Stimulated activated CD8-positive, alpha-beta memory T cell treated with anti-CD3 and anti-CD28 coated beads, Interleukin-4, amount 100 ng/mL, for 1 hour (primary cell): ENCODE measurements at regions not wholly inside any gene's neighbourhood (a gene's known extent, or its start where the extent isn't known, plus 50 kb on each side); places are given as distances from the start of the nearest gene placed in this dataset.
"Not testable (repeated sequence)": the region's sequence is repeated elsewhere in the genome, so short reads cannot be mapped to it uniquely, and the experiment has no call there.

Source experiments
- DNase-seq, 2 donors: peaks; one replicate each; pipeline ENCODE4 v3.0.0-alpha.2; 2020; ENCODE audit warnings: low read depth in 2 of 2, low spot score in 1 of 2

DNA sequence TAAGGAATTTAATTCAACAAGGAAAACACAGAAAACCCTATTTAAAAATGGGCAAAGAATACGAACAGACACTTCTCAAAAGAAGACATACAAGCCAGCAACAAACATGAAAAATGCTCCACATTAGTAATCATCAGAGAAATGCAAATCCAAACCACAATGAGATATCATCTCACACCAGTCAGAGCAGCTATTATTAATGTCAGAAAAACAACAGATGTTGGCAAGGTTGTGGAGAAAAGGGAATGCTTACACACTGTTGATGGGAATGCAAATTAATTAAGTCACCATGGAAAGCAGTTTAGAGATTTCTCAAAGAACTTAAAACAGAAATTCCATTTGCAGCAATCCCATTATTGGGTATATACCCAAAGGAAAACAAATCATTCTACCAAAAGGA, 55.2 kb downstream of the GCC1 start:
- DNase-seq: no peak

DNA sequence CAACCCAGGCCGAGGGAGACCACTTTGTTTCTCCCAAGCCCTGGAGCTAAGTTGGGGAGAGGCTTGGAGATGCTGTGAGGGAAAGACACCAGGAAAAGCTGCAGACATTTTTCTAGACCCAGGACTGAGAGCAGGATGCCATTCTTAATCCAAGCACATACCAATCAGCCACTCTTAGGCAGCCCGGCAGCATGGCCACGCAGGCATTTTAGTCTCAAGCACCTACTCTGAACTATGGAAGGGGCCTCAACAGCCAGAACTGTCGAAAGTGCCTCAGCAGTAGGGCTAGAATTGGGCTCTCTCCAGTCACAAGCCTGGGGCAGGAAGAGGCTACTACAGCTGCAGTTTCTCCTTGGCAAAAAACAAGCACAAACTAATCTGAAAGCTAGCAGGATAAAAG, 57.8 kb downstream of the GCC1 start:
- DNase-seq: no peak

DNA sequence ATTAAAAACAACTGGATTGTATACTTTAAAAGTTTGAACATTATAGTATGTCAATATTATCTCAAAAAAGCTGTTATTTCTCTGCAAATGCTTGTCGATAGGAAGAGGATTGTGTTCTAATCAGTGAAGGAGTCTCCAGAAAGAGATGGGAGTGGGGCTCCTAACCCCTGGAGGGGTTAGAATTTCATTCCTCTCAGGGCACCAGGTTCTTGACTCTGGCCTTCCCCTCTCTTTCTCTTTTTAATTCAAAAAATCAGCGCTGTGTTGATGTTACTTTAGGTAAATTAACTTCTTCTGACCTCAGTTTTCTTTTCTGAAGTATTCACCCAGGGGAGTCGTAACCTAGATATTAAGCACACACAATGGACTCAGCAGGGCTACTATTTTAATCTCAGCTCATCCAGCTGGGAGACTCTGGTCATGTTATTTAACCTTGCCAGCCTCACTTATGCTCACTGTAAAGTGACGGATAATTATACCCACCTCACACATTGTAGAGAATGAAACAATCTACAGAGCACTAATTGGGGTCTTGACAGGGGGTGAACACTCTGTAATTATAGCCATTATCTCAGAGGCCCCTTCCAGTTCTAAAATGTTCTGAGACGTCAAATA, 59.4 kb downstream of the GCC1 start:
- no peak for DNase-seq

DNA sequence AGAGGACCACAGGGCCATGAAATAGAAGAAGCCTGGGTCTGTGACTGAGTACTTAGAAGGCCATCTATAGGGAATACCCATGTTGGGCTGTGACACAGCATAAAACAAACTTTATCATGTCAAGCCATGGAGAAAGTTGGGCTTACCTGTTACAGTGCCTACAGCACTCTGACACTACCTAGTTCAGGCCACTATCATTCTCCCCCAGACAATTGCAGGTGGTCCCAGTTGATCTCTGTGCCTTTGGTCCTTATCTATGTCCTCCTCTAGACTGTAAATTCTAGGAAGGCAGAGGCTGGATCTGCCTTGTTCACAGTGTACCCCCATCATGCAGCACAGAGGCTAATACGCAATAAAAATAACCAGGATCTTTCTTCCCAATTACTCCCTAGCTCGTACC, 69.1 kb downstream of the GCC1 start:
- DNase-seq: no peak

DNA sequence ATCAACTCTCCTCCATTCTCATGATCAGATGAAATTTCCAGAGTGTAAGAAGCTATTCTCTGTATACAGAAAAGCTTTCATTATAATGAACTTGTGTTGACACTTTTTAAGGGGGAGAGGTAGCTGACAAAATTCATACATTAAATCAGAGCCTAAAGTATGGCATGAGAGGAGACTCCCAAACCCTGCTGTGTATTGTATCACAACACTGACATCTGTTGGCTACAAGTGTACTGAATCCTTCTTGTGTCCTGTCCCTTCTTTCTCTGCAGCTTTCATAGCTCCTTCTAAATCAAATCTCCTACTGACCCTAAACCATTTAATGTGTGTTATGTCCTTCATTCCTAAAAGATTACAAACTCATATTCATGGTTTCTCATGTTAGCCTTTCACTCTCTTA, 70.9 kb downstream of the GCC1 start:
- DNase-seq: no peak

DNA sequence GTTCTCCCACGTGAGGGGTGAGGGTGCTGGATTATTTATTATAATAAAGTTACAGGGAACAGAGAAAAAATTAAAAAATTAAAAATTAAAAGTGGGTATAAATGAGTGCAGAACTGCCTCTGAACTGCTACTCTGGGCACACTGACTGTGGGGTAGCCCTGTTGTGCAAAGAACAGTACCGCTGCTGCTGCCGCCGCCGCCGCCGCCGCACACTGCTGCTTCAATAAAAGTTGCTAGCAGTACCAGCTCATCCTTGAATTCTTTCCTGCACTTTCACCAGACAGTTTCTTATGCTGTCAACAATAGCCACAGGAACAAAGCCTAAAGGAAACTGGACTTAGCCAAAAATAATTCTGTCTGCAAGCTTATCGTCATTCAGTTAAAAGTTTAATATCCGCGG, 72.1 kb downstream of the GCC1 start:
- DNase-seq: no peak

DNA sequence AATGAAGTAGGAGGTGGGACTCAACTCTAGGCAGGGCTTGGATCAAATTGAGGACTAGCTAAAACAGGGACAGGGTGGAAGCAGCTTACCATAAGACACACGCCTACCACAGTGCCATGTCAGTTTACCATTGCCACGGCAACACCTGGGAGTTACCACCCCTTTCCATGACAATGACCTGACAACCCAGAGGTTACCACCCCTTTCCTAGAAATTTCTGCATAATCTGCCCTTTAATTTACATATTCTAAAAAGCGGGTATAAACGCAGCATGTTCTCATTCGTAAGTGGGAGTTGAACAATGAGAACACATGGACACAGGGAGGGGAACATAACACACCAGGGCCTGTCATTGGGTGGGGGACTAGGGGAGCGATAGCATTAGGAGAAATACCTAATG, 72.7 kb downstream of the GCC1 start:
- DNase-seq: no peak

DNA sequence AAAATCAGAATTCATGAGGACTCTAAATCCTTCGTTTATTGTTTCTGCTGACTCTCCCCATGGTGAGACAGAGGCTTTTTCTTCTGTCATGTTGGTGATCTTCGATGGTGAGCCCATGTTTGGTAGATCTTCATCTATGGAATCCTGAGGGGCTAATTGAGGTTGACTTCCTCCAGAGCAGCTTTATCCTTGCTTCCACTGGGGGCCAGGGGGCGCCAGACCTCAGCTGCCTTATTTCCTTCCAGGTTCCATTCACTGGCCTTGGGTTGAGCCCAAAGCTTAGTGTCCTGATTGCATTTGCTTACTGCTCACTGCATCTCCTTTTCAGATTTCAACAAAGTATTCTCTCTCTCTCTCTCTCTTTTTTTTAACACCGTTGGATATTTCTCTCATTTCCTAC, 80.7 kb downstream of the GCC1 start:
- no peak for DNase-seq

DNA sequence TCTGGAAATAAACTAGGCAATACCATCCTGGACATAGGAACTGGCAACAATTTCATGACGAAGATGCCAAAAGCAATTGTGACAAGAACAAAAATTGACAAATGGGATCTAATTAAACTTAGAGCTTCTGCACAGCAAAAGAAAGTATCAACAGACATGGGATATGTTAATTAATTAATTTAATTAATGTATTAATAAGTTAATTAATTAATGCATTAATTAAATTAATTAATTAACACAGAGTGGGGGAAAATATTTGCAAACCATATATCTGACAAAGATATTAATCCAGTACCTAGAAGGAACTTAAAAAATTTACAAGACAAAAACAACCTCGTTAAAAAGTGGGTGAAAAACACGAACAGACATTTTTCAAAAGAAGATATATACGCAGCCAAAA, 83.6 kb downstream of the GCC1 start:
- no peak for DNase-seq

DNA sequence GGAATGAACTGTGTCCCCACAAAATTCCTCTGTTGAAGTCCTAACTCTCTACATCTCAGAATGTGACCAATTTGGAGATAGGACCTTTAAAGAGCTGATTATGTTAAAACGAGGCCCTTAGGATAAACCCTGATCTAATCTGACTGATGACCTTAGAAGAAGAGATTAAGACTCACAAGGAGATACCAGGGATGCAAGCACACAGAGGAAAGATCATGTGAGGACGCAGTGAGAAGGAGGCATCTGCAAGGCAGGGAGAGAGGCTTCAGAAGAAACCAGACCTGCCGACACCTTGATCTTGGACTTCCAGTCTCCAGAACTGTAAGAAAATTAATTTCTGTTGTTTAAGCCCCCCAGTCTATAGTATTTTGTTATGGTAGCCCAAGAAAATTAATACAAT, 94.9 kb upstream of the ZNF800 start:
- DNase-seq: no peak

DNA sequence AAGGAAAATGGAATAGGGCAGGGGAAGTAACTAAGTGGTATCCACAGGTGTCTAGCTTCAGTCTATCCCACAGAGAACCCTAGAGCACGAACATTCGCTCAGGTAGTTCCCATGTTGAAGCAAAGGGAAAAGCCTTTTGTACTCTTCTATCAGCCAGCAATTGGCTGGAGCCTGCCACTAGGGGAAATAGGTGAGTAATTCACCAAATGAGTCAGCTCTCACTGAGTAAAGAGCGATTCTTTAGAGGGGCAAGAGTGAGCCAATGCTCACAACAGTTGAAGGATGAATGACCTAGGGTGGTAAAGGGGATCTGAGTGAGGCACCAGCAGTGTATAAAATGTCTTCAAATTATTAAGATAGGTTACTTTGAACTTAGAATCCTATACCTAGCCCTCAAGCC, 94.1 kb upstream of the ZNF800 start:
- DNase-seq: no peak

DNA sequence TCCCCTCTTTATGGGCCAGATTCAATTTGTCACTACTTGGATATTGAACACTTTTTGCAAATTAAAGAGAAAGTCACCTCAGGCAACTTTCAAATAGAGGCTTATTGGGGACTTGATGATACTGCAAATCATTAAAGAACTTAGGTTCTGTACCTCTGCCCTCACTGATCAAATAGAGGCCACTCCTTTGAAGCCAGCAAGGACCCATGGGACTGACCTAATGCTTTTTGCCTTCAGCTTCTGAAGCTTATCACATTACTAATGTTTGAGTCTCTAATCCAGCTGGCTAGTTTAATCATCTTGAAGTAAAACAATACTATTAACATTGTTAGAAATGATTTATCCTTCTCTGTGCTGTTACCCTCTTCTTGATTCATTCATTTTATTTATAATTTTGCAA, 93.0 kb upstream of the ZNF800 start:
- no peak for DNase-seq

DNA sequence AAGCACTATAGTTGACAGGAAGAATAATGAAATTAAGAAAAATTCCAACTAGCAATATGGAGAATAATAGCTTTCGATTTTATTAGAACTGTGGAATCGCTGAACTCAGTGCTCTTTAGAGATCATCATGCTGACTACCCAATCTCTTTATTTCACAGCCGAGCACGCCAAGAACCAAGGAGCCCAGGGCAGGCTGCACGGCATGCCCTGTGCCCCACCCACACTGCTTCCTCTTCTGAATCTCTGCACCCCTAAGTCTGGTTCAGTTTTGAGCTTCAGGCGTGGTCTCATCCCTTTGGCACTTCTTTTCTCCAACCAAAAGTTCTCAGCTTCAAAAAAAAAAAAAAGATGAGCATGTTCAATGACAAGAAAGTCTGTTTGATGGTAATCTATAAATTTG, 92.4 kb upstream of the ZNF800 start:
- no peak for DNase-seq

DNA sequence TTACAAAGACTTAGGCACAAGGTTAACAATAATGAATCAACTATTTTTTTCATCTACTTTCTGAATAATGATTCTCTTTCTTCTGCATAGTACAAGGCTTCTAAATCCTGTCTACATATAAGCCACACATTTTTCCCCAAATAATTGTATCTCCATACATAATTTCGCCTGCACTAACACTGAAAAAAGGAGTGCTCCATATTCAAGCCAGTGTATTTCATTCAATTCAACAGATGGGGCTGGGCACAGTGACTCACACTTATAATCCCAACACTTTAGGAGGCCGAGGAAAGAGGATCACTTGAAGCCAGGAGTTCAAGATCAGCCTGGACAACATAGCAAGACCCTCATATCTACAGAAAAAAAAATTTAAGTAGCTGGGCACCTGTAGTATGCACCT, 86.0 kb upstream of the ZNF800 start:
- DNase-seq: no peak

DNA sequence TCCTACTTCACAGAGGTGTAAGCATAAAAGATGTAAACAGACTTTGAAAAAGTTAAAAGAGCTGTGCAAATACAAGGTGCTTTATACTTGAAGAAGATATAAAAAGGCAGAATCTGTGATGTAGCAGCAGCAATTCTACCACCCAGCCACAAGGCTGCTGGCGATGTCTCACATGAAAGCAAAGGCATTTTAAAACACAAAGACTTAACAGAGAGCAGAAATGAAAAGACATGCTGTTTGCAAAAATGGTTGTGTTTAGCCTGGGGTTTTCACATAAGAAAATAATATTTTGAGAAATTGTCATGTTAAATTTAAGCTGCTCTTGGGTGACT, 85.5 kb upstream of the ZNF800 start:
- DNase-seq: no peak

DNA sequence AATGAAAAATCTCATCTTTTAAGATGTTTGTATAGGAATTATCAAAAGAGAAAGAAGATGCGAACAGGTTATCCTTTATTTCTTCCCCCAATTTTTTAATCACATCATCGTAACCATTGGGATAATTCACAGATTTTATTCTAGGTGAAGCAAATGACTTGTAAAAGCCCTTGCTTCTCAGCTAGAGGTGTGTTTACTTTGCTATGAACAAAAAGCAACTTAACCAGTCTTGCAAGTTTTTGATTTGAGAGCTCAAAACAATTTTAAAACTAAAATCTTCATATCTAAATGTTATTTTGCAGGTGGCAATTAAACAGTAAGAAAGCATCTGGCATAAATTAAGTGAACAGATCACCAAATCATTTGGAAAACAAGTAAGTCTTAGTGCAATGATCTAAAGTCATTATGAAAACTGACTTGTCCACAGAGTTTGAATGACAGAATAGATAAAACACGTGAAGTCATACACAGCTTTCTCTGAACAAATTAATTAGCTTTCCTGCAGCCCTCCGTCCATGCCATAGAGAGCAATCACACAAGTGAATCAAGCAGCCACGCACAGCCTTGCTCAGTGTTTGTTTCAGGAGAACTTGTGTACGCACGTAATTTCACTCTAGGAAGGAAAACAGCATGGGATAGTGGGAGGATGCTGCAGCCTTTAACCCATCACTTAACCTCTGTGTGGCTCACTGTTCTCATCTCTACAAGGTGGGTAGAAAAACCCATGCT, 85.0 kb upstream of the ZNF800 start:
- no peak for DNase-seq

DNA sequence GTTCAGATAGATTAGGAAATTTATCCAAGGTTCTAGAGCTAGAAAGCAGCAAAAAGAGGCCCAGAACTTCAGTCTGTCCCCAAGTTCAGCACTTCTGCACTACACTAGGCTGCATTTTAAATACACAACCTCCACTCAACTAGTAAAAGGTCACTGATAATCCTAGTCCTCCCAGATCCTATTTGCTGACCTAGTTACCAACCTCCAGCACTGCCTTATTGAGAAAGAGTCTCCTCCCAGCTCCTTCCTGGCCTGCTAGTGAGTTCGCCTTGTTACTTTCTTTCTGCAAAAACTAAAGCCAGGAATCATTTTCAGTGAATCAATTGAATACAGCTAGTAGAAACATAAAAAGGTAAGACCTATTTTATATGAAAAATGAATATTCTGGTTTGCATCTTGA, 84.1 kb upstream of the ZNF800 start:
- no peak for DNase-seq

DNA sequence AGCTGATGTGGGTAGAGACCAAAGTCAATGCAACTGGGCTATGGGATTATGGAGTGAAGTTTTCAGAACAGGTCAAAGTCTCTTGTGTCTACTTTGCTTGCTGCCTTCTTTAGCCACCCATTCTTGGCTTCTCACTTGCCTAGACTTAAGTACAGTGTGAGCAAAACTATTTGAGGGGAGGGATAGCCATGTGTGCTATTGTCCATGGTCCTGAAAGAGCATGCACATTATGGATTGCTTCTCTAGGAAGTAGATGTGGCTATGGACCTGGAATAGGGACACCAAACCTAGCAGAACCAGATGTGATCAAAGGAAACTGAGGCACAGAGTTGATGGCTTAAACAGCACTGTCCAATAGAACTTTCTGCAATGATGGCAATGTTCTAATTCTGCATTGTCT, 81.9 kb upstream of the ZNF800 start:
- no peak for DNase-seq

DNA sequence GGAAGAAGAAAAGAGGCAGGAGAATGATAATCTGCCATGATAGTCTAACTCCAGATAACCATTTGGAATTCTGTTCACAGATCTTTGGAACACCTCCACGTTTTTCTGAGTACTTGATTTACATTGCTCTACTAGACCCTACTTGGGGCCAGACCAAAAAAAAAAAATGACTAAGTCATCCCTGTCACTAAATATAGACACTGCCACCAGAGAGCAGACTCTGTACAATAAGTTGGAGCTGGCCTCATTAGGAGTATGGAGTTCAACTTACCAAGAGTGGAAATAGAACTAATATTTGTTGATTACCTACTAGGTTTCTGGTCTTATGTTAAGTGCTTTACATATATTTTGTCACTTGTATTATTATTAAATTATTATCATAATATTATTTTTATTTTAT, 80.9 kb upstream of the ZNF800 start:
- DNase-seq: no peak

DNA sequence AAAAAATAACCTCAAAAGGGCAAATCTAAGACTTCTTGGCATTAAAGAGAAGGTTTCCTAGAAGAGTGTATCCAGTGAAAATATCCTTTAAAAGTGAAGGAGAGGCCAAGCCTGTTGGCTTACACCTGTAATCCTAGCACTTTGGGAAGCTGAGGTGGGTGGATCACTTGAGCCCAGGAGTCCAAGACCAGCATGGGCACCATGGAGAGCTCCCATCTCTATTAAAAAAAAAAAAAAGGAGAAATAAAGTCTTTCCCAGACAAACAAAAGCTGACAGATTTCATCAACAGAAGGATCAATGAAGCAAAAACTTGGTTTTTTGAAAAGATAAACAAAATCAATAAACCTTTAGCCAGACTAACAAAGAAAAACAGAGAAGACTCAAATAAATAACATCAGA, 67.6 kb upstream of the ZNF800 start:
- no peak for DNase-seq

DNA sequence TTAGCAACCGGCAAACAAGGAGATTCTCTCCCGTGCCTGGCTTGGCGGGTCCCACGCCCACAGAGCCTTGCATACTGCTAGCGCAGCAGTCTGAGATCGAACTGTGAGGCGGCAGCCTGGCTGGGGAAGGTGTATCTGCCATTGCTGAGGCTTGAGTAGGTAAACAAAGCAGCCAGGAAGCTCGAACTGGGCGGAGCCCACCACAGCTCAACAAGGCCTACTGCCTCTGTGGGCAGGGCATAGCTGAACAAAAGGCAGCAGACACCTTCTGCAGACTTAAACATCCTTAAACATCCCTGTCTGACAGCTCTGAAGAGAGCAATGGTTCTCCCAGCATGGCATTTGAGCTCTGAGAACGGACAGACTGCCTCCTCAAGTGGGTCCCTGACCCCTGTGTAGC, 58.8 kb upstream of the ZNF800 start:
- not testable (repeated sequence) for DNase-seq

DNA sequence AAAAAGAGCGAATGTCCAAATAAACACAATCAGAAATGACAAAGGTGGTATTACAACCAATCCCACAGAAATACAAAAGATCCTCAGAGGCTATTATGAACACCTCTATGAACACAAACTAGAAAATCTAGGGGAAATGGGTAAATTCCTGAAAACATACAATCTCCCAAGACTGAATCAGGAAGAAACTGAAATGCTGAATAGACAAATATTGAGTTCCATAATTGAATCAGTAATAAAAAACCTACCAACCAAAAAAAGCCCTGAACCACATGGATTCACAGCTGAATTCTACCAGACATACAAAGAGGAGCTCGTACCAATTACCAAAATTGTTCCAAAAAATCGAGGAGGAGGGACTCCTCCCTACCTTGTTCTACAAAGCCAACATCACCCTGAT, 56.1 kb upstream of the ZNF800 start:
- no peak for DNase-seq

DNA sequence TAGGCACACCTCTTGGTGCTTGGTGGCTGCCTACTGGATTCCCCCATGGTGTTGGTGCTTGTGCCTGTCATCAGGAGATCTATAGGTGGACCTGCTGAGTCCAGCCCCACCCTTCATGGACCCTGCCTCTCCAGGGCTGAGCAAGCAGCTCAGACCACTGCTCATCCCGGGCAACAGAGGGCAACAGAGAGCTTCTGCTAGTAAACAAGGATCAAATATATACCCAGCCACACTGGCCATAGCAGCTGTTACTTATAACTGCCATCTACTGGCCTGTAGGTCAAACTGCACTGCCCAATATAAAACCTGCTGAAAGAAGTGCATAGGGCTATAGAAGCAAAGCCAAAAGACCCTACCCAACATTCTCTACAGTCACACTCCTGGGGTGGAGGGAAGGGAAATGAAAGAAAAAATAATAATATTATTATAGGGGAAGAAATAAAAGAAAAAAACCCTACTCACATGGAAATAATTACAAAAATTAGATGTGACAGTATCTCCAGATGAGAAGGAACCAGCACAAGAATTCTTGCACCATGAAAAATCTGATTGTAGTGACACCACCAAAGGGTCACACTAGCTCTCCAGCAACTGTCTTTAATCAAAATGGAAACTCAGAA, 54.9 kb upstream of the ZNF800 start:
- peak; percentile 2 to 21 for DNase-seq
